ENCODE measurements at regions not wholly inside any gene's neighbourhood (a gene's known extent, or its start where the extent isn't known, plus 50 kb on each side); places are given as distances from the start of the nearest gene placed in this dataset.

GRCh38 chr12:118922405-118922804, 58.9 kb upstream of the SRRM4 start:
- TF ChIP-seq, protein P1, sequence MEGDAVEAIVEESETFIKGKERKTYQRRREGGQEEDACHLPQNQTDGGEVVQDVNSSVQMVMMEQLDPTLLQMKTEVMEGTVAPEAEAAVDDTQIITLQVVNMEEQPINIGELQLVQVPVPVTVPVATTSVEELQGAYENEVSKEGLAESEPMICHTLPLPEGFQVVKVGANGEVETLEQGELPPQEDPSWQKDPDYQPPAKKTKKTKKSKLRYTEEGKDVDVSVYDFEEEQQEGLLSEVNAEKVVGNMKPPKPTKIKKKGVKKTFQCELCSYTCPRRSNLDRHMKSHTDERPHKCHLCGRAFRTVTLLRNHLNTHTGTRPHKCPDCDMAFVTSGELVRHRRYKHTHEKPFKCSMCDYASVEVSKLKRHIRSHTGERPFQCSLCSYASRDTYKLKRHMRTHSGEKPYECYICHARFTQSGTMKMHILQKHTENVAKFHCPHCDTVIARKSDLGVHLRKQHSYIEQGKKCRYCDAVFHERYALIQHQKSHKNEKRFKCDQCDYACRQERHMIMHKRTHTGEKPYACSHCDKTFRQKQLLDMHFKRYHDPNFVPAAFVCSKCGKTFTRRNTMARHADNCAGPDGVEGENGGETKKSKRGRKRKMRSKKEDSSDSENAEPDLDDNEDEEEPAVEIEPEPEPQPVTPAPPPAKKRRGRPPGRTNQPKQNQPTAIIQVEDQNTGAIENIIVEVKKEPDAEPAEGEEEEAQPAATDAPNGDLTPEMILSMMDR (IDR thresholded peaks at IDR 0.05; ENCODE audit: low read depth, low read length, missing input control), result no peak
- TF ChIP-seq REST (IDR thresholded peaks at IDR 0.05) (peak; percentile 97), ATF3 (IDR thresholded peaks at IDR 0.05) (no peak), JUND (IDR thresholded peaks at IDR 0.05) (no peak), HNF4A (conservative IDR thresholded peaks at IDR 0.05) (no peak), YY1 (IDR thresholded peaks at IDR 0.05) (no peak), RXRA (IDR thresholded peaks at IDR 0.05) (no peak), RAD21 (IDR thresholded peaks at IDR 0.05) (no peak), TAF1 (conservative IDR thresholded peaks at IDR 0.05) (no peak)
- TF ChIP-seq, protein P2, sequence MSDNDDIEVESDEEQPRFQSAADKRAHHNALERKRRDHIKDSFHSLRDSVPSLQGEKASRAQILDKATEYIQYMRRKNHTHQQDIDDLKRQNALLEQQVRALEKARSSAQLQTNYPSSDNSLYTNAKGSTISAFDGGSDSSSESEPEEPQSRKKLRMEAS (IDR thresholded peaks at IDR 0.05), result no peak
- TF ChIP-seq, protein P3, sequence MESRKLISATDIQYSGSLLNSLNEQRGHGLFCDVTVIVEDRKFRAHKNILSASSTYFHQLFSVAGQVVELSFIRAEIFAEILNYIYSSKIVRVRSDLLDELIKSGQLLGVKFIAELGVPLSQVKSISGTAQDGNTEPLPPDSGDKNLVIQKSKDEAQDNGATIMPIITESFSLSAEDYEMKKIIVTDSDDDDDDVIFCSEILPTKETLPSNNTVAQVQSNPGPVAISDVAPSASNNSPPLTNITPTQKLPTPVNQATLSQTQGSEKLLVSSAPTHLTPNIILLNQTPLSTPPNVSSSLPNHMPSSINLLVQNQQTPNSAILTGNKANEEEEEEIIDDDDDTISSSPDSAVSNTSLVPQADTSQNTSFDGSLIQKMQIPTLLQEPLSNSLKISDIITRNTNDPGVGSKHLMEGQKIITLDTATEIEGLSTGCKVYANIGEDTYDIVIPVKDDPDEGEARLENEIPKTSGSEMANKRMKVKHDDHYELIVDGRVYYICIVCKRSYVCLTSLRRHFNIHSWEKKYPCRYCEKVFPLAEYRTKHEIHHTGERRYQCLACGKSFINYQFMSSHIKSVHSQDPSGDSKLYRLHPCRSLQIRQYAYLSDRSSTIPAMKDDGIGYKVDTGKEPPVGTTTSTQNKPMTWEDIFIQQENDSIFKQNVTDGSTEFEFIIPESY (IDR thresholded peaks at IDR 0.05), result no peak
